CMK (cell line): ENCODE measurements at regions not wholly inside any gene's neighbourhood (a gene's known extent, or its start where the extent isn't known, plus 50 kb on each side); places are given as distances from the start of the nearest gene placed in this dataset.
"Not testable (repeated sequence)": the region's sequence is repeated elsewhere in the genome, so short reads cannot be mapped to it uniquely, and the experiment has no call there.

Experiments used
- DNase-seq: peaks from one replicate; pipeline ENCODE4 v3.0.0-alpha.2; 2010; ENCODE audit warnings: low read depth

DNA sequence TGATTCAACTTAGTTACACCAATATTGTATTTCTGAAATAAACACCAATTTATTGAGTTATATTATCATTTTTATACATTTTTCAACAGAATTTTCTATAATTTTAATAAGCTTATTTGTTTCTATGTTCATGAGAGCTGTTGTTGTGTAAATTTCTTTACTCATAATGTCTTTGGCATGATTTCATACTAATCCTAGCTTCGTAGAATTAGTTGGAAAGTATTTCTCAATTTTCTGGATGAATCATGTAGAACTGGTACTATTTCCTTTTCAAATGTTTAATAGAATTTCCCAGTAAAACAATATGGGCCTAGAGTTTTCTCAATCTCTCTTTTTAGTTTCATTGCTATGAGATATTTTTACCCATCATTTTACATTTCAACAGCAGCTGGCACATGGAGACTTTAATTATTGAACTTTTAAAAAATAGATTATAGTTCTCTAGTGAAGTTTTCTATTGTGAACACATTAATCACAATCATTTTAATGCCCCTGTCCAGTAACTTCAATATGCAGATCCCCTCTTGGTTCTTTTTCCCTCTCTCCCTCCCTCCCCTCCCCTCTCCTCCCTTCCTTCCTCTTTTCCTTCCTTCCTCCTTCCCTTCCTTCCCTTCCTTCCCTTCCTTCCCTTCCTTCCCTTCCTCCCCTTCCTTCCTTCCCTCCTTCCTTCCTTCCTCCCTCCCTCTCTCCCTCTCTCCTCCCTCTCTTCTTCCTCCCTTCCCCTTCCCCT is 1357.1 kb downstream of the ZPLD1 start:
- DNase-seq: no peak

DNA sequence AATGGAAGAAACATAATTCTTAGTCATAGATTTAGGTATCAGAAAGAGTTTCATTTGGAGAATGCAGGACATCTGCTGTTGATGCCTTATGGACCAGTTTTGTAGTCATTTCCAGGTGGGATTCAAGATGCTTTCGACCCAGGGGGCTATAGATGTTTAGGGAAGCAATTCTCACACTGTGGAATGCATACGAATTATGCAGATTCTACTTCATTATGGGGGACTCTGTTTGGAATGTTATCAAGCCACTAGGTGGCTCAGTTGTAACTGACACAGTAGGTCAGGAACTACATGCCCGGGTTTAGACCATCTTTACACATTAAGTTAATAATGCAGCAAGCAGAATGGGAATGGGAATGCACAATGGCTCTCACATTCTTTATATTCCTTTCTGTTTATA is 1359.8 kb downstream of the ZPLD1 start:
- no peak for DNase-seq

DNA sequence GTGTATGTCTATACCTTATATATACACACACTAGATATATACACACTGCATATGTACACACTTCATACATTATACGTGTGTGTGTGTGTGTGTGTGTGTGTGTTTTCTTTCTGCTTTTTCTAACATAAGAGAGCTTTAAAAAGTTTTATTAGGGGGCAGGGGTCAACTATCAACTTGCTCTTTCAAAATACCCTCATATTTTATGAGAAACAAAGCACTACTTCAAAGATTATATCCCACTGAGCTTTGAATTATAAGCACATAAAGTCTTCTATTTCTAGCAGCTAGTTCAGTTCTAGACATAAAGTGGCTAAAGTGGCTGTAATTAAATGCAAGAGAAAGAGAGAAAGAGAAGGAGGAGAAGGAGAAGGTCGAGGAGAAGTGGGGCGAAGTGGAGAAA is 1361.3 kb downstream of the ZPLD1 start:
- no peak for DNase-seq

DNA sequence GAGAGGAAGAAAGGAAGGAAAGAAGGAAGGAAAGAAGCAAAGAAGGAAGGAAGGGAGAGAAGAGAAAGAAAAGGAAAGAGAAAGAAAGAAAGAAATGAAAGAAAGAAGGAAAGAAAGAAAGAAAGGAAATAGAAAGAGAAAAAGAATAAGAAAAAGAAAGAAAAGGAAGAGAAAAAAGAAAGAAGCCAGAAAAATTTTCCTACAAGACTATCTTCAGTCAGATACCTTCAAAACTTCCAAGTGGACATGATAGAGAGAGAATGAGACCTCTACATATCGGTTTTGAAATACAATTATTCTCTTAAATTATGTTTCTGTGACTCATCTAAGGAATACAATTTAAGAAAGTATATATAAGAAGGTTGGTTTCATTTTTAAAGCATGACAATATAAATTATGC is 1369.0 kb downstream of the ZPLD1 start:
- DNase-seq: no peak

DNA sequence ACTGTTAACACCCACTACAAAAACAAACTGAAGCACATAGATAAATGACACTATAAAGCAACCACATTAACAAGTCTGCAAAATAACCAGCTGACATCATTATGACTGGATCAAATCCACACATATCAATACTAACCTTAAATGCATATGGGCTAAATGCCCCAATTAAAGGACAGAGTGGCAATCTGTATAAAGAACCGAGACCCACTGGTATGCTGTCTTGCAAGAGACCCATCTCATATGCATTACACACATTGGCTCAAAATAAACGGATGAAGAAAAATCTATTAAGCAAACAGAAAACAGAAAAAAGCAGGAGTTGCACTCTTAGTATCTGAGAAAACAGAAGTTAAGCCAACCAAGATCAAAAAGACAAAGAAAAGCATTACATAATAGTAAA is 1375.4 kb downstream of the ZPLD1 start:
- no peak for DNase-seq

DNA sequence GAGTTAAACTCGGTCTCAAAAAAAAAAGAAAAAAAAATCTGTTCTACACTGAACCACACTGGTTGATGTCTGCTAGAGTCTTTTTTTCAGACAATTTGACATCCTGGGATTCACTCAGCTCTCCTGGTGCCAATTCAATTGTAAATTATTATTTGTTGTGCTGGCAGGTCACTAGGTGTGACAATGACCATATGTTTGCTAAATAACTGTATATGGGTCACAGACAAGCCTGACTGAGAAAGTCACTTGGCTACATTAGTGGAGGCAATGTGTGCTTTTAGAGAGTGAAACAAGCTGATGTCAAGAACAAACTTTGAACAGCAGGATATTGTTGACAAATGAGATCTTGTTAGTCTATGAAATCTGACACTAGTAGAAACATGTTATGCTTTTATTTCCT is 1379.1 kb downstream of the ZPLD1 start:
- DNase-seq: no peak

DNA sequence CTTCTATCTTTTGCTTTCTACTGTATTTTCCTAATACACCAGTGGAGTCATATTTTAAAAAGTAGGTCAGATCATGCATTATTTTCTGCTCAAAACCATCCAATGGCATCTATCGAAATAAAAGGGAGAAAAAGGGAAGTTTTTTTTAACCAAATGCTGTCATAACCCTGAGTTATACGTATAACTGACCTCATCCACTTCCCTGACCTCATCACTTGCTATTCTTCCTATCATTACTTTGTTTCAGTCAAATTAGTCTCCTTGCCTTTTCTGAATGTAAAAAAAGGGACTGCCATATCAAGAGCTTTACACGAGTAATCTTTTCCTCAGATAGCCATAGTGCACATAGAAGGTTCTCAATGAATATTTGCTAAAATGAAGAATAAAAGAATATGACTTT is 1383.6 kb downstream of the ZPLD1 start:
- DNase-seq: no peak

DNA sequence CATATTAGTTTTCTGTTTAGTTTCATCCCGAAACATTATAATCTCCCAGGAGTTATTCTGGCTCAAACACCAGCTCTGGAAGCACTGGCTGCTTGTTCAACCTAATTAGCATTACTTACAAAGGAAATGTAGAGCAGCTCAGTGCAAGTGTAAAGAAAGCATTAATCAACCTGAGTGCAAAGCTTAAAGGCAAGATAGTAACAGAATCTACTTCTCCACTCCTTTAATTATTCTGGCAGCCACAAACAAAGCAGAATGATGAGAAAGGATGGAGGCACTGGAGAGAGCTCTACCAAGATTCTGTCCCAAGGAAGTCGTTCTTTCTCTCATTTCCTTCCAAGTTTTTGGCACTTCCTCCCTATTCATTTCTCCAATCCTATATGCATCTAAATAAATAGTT is 1384.0 kb downstream of the ZPLD1 start:
- no peak for DNase-seq

DNA sequence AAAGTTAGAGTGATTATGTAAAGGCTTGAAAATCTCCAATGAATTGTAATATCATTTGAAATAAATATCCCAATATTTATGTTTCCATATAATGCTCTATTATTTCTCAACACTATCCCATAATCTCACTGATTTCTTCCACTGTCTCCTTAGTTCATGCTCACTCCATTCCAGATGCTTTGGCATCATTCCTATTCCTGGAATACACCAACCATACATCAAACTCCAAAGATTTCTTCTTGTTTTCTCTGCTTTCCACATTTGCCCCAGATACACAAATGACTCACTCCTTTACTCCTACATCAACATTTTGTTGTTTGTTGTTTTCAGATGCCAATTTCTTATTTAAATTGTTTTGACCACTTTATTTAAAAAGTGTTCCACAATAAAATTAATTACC is 1390.8 kb downstream of the ZPLD1 start:
- no peak for DNase-seq

DNA sequence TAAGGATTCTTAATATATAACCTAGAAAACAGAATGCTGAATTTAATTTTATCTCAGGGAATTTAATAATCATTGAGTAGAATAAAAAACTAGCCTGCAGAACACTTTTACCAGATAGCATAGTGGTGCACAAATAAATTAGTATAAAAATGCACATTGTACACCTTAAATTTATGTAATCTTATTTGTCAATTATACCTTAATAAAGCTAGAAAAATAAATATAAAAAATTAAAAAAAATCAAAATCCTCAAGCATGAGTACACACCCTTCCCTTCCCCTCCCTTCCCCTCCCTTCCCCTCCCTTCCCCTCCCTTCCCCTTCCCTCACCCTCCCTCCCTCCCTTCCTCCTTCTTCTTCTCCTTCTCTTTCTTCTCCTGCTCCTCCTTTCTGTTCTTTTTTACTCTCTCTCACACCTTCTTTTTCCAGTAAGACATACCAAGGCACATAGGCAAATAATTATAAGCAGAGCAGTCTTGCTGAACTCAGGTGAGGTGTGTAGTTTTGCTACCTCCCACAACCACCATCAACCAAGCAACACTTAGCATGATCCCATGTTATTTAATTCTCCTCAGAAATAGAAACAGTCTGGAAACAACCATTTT is 1395.0 kb downstream of the ZPLD1 start:
- no peak for DNase-seq

DNA sequence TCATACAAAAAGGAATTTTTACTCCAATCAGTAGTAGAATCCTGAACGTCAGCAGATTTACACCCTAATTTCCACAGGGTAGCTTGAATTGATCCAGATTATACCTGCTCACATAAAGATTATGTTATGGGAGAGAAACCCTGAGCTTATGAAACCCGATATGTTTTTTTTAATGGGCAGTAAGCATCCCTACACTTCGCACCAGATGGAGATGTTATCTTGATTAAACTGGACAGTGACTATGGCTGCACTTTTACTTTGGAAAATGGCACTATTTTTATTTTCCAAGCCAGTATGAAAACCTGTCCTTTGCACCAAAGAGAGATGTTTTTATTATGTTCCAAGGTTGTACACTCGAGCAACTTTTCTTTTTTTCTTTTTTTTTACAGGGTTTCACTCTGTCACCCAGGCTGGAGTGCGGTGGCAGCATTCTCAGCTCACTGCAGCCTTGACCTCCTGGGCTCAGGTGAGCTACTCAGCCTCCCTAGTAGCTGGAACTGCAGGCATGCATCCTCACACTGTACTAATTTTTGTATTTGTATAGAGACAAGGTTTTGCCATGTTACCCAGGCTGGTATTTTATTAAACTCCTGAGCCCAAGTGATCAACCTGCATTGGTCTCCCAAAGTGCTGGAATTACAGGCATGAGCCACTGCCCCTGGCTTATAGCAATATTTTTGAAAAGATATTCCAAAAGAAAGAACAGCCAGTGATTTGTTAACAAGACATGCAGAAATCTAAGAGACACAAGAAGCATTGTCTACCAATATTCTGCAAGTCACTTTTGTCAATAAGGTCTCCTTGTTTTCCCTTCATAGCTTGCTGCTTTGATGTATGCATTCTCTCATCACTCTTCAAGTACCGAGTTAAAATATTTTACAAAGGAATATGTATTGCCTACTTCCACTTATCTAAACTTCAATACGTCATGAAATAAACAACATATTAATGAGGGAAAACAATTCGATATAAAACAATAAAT is 1412.6 kb downstream of the ZPLD1 start:
- DNase-seq: no peak

DNA sequence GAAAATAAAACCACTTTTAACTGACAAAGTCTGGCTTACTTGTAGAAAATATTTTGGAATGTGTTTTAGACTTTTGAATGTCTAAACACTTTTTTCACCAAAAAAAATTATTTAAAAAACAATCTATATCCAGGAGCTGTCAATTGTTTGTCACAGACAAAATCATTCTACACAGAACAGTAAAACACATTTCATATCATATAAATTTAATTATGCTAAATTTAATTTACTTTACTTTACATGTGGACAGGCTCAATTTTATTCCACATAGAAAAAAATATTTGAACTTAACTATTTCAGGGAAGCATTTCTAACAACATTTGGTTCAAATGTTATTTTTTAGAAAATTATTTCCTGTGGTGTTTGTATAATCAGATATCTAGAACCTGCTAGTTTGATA is 1417.0 kb downstream of the ZPLD1 start:
- DNase-seq: no peak

DNA sequence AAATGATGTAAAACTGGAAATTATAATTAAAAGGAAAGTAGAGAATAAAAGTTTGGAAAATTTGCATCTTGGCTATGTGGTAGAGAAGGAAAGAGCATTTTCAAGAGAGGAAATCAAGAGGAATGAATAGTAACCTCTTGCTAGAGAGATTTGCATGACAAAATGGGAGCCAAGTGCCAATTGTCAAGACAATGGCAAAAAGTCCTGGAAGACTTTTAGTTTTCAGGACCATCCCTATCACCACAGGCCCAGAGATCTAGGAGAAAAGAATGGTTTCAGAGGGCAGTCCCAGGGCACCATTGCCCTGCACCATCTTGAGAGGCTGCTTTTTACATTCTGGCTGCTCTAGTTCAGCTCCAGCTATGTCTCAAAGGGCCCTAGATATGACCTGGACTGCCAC is 1427.6 kb downstream of the ZPLD1 start:
- DNase-seq: no peak

DNA sequence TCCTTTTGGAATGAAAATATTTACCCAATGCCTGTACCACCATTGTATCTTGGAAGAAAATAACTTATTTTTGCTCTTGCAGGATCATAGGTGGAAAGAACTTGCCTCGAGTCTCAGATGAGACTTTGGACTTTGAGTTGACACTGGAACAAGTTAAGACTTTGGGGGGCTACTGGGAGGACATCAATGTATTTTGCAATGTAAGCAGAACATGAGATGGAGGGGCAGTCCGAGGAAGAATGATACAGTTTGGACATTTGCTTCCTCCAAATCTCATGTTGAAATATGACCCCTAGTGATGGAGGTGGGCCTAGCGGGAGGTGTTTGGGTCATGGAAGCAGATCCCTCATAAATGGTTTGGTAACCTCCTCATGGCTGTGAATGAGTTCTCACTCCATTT is 1428.6 kb downstream of the ZPLD1 start:
- no peak for DNase-seq

DNA sequence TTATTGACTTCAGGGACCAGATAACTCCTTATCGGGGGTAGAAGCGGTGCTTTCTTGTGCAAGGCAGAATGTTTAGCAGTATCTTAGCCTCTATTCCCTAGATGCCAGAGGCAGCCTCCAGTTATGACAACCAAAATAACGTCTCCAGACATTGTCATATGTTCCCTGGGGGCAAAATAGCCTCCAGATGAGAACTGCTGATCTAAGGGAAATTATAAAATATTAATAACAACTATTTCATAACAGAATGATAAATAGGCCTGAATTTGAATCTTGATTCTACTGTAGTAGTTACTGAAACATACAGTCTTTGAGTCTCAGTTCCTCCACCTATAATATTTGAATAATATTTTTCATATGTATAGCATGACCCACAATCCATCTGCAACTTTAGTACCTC is 1431.3 kb downstream of the ZPLD1 start:
- DNase-seq: no peak

DNA sequence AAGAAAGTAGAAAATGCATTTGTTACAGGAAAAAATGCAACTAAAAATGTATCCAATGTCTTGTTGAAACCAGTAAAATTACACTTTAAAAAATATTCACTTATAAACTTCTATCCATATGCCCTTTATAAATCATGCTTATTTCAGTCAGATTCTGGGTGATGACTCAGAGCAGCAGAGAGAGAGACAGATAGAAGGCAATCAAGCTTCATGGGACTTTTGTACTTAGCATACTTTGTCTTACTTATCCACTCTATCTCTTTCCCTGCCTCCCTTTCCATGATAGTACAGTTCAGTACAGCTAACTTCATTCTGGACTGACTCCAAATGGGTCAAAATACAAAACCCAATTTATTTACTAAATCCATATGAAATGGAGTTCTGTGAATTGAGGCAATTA is 1438.2 kb downstream of the ZPLD1 start:
- no peak for DNase-seq

DNA sequence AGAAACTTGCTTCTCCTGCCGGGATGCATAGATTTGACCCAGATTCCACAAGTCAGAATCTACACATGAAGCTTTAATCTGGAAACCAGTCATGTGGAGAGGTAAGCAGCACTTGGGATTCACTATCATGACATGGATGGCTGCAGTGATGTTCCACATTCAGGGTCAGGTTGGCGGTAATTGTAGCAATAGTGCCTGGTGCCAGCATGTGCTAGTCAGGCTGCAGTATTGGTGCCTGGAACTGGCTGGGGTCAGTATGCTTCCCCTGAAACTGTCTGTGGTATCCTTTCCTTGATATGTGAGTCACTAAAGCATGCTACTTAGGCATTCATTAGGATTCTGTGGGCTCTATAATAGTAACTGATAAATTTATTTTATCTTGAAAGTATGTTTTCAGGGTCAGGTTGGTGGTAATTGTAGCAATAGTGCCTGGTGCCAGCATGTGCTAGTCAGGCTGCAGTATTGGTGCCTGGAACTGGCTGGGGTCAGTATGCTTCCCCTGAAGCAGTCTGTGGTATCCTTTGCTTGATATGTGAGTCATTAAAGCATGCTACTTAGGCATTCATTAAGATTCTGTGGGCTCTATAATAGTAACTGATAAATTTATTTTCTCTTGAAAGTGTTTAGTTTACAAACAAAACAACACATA is 1439.2 kb downstream of the ZPLD1 start:
- no peak for DNase-seq

DNA sequence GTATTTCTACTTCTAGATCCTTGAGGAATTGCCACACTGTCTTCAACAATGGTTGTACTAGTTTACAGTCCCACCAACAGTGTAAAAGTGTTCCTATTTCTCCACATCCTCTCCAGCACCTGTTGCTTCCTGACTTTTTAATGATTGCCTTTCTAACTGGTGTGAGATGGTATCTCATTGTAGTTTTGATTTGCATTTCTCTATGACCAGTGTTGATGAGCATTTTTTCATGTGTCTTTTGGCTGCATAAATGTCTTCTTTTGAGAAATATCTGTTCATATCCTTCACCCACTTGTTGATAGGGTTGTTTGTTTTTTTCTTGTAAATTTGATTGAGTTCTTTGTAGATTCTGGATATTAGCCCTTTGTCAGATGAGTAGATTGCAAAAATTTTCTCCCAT is 1447.0 kb downstream of the ZPLD1 start:
- DNase-seq: not testable (repeated sequence)

DNA sequence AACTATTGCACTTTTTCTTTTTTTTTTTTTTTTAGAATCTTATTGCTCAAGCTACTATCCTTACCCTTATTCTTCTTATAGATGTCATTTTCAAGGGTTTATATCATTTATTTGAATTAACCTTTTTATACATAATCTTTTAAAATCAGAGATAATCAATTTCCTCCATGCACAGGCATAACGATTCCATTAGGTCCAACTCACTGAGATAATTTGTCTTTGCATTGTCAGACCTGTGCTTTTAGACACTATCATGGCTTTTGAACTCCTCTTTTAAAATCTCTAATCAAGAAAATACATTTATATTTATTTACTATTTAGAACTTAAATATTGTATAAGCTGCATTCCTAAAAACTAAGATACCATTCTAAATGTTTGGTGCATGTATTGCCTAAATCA is 1454.9 kb downstream of the ZPLD1 start:
- DNase-seq: no peak

DNA sequence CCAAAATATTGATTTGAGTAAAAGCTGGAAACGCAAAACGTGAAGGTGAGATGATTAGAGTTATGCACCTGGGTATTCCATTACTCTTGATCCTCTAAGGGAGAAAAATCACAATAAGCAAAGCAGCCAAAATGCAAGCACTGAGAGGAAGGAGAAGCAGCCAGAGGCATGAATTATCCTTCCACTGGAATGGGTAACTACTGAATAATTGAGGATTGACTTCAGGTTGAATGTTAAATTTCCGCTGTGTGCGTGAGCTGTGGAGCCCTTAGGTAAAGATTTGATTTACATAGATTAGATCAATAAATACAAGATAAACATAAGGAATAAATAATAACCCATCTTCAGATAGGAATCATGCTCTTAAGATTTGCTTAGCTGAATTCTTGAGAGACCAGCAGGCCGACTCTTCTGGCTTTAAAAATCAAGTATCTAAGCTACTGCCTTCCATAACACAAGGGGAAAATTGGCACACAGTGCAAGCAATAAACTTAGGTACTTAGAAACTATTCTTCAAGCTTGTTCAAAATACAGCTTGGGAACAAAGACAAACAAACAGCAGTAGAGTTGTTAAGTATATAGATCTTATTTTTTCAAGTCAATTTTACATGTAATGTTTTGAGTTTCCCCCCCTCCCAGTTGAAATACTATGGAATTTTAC is 1459.5 kb downstream of the ZPLD1 start:
- DNase-seq: no peak

DNA sequence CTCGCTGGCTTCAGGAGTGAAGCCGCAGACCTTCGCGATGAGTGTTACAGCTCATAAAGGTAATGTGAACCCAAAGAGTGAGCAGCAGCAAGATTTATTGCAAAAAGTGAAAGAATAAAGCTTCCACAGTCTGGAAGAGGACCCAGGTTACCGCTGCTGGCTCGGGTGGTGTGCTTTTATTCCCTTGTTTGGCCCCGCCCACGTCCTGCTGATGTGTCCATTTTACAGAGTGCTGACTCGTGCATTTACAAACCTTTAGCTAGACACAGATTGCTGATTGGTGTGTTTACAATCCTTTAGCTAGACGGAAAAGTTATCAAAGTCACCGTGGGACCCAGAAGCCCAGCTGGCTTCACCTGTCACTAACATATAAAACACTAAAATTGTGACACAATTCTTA is 1464.5 kb downstream of the ZPLD1 start:
- DNase-seq: no peak

DNA sequence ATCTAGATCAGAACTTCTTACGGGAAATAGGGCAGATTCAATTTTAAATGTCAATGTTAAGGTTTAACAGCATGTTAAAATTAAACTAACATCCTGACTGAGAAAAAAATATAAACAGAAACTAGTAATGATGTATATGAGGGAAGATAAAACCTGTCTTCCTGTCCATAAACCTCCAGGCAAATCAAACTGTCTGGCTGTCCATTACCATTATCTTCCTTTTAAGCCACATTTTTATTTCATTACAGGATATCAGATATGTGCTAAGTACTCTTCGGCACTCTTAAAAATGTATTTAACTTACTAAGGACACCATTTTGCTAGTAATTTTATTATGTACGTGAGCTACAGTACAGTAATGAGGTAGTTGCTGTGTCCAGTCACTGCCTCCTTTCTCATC is 1461.7 kb upstream of the ALCAM start:
- DNase-seq: no peak
